ENCODE measurements at regions not wholly inside any gene's neighbourhood (a gene's known extent, or its start where the extent isn't known, plus 50 kb on each side); places are given as distances from the start of the nearest gene placed in this dataset.

- Histone ChIP-seq H3K4me3 (no peak overlapping the region), H3K9me3 (no peaks in the 10 kb centered on the region), H3K36me3 (no peaks in the 10 kb centered on the region), H3K27ac (no peak overlapping the region), H3K27me3 (no peaks in the 10 kb centered on the region), H3K4me1 (peaks cover 0 to 8% (median 0%) of the 10 kb centered on the region in 3 donors)
- TF ChIP-seq CTCF (IDR thresholded peaks at IDR 0.05) (no peak), POLR2A (IDR thresholded peaks at IDR 0.05) (no peak)
- intact Hi-C loops (cut with DNase I), result loop anchor here (10.0 kb wide), 1 partner anchor 95 kb away; no protein-coding TSS in a partner anchor
- WGBS, 2 donors, result 93 to 97% methylated on average over 3 of the region's 3 CpGs
- DNase-seq, result no peak
These were observed 126.3 kb upstream of the JUN start for GRCh38 chr1:58909914-58910681.

- Histone ChIP-seq H3K4me3 (no peak overlapping the region), H3K4me1 (peaks cover 0 to 8% (median 0%) of the 10 kb centered on the region in 3 donors), H3K27ac (no peak overlapping the region), H3K27me3 (no peaks in the 10 kb centered on the region), H3K9me3 (no peaks in the 10 kb centered on the region), H3K36me3 (no peaks in the 10 kb centered on the region)
- no peak for DNase-seq
- TF ChIP-seq POLR2A (IDR thresholded peaks at IDR 0.05) (no peak), CTCF (IDR thresholded peaks at IDR 0.05) (no peak)
- WGBS, 2 donors, result 90 to 91% methylated on average over 7 of the region's 7 CpGs
- intact Hi-C loops (cut with DNase I), result loop anchor here (10.0 kb wide), 1 partner anchor 97 kb away; no protein-coding TSS in a partner anchor
These were observed 128.1 kb upstream of the JUN start for GRCh38 chr1:58911841-58912499.

- H3K27me3 ChIP-seq, result no peaks in the 10 kb centered on the region
- no peak overlapping the region for H3K4me3 ChIP-seq
- intact Hi-C loops (cut with DNase I), result loop anchor here (10.0 kb wide), 1 partner anchor 100 kb away; no protein-coding TSS in a partner anchor
- H3K27ac ChIP-seq, result no peak overlapping the region
- DNase-seq, result no peak
- H3K4me1 ChIP-seq, result no peaks in the 10 kb centered on the region
- TF ChIP-seq POLR2A (IDR thresholded peaks at IDR 0.05), result no peak
- TF ChIP-seq CTCF (IDR thresholded peaks at IDR 0.05), result no peak
- H3K36me3 ChIP-seq, result no peaks in the 10 kb centered on the region
- H3K9me3 ChIP-seq, result no peaks in the 10 kb centered on the region
These were observed 131.1 kb upstream of the JUN start for GRCh38 chr1:58914925-58915324.

GRCh38 chr1:58917436-58917835, 133.6 kb upstream of the JUN start:
- no peak for TF ChIP-seq CTCF (IDR thresholded peaks at IDR 0.05)
- TF ChIP-seq POLR2A (IDR thresholded peaks at IDR 0.05), result no peak
- Histone ChIP-seq H3K27me3 (no peaks in the 10 kb centered on the region), H3K4me3 (no peak overlapping the region), H3K4me1 (peaks cover 0 to 20% (median 15%) of the 10 kb centered on the region in 3 donors), H3K36me3 (no peaks in the 10 kb centered on the region), H3K9me3 (no peaks in the 10 kb centered on the region), H3K27ac (no peak overlapping the region)
- no peak for DNase-seq
- WGBS, 2 donors, result 81 to 91% methylated on average over 4 of the region's 4 CpGs
- intact Hi-C loops (cut with DNase I), result loop anchor here (10.0 kb wide), 1 partner anchor 103 kb away; no protein-coding TSS in a partner anchor
